ENCODE measurements at regions not wholly inside any gene's neighbourhood (a gene's known extent, or its start where the extent isn't known, plus 50 kb on each side); places are given as distances from the start of the nearest gene placed in this dataset.

DNA sequence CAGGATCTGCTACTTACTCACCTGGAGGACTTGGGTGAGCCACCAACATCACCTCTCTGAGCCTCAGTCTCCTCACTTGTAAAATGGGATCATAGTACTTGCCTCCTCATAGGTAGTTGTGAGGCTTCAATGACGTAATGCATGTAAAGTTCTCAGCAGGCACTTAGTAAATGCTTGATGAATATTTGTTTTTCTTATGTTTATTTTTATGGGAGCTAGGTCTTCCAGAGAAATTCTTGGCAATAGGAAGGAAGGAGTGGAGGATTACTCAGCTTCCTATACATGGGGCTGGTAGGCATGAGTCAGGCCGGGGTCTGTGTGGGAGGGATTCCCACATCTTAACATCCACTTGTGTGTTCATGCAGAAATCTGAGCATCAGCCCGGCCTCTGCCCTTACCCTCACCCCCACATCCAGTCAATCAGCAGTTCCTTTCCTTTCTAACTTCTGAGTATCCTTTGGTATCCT lies 95.4 kb upstream of the USP24 start:
- TF ChIP-seq CHD2 (IDR thresholded peaks at IDR 0.05; ENCODE audit: low read length, partially characterized antibody), result no peak
- TF ChIP-seq JUNB (IDR thresholded peaks at IDR 0.05), result peak; percentile 93
- no peak for TF ChIP-seq POLR2A (IDR thresholded peaks at IDR 0.05; ENCODE audit: low read length)
- TF ChIP-seq, protein P1, sequence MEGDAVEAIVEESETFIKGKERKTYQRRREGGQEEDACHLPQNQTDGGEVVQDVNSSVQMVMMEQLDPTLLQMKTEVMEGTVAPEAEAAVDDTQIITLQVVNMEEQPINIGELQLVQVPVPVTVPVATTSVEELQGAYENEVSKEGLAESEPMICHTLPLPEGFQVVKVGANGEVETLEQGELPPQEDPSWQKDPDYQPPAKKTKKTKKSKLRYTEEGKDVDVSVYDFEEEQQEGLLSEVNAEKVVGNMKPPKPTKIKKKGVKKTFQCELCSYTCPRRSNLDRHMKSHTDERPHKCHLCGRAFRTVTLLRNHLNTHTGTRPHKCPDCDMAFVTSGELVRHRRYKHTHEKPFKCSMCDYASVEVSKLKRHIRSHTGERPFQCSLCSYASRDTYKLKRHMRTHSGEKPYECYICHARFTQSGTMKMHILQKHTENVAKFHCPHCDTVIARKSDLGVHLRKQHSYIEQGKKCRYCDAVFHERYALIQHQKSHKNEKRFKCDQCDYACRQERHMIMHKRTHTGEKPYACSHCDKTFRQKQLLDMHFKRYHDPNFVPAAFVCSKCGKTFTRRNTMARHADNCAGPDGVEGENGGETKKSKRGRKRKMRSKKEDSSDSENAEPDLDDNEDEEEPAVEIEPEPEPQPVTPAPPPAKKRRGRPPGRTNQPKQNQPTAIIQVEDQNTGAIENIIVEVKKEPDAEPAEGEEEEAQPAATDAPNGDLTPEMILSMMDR (IDR thresholded peaks at IDR 0.05), result no peak
- peak; percentile 86 to 92; a peak in 4 of 5 replicates for TF ChIP-seq EP300 (IDR thresholded peaks at IDR 0.05)
- TF ChIP-seq MYC (IDR thresholded peaks at IDR 0.05; ENCODE audit: borderline replicate concordance, low read length), result no peak
- no peak for TF ChIP-seq PHF8 (IDR thresholded peaks at IDR 0.05; ENCODE audit: borderline replicate concordance, low read depth)
- TF ChIP-seq, protein P2, sequence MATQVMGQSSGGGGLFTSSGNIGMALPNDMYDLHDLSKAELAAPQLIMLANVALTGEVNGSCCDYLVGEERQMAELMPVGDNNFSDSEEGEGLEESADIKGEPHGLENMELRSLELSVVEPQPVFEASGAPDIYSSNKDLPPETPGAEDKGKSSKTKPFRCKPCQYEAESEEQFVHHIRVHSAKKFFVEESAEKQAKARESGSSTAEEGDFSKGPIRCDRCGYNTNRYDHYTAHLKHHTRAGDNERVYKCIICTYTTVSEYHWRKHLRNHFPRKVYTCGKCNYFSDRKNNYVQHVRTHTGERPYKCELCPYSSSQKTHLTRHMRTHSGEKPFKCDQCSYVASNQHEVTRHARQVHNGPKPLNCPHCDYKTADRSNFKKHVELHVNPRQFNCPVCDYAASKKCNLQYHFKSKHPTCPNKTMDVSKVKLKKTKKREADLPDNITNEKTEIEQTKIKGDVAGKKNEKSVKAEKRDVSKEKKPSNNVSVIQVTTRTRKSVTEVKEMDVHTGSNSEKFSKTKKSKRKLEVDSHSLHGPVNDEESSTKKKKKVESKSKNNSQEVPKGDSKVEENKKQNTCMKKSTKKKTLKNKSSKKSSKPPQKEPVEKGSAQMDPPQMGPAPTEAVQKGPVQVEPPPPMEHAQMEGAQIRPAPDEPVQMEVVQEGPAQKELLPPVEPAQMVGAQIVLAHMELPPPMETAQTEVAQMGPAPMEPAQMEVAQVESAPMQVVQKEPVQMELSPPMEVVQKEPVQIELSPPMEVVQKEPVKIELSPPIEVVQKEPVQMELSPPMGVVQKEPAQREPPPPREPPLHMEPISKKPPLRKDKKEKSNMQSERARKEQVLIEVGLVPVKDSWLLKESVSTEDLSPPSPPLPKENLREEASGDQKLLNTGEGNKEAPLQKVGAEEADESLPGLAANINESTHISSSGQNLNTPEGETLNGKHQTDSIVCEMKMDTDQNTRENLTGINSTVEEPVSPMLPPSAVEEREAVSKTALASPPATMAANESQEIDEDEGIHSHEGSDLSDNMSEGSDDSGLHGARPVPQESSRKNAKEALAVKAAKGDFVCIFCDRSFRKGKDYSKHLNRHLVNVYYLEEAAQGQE (IDR thresholded peaks at IDR 0.05), result no peak
- no peak for TF ChIP-seq ZFP36 (IDR thresholded peaks at IDR 0.05; ENCODE audit: borderline replicate concordance, partially characterized antibody)
- TF ChIP-seq, protein P3, sequence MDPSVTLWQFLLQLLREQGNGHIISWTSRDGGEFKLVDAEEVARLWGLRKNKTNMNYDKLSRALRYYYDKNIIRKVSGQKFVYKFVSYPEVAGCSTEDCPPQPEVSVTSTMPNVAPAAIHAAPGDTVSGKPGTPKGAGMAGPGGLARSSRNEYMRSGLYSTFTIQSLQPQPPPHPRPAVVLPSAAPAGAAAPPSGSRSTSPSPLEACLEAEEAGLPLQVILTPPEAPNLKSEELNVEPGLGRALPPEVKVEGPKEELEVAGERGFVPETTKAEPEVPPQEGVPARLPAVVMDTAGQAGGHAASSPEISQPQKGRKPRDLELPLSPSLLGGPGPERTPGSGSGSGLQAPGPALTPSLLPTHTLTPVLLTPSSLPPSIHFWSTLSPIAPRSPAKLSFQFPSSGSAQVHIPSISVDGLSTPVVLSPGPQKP (IDR thresholded peaks at IDR 0.05; ENCODE audit: low read depth, low read length), result no peak
